ENCODE measurements at regions not wholly inside any gene's neighbourhood (a gene's known extent, or its start where the extent isn't known, plus 50 kb on each side); places are given as distances from the start of the nearest gene placed in this dataset.
"Not testable (repeated sequence)": the region's sequence is repeated elsewhere in the genome, so short reads cannot be mapped to it uniquely, and the experiment has no call there.

- no peak for DNase-seq
Observed at GRCh38 chr16:85204242-85205010, 92.2 kb upstream of the CIBAR2 start.

- DNase-seq = not testable (repeated sequence)
Observed at GRCh38 chr16:85205257-85205656, 93.0 kb upstream of the CIBAR2 start.

GRCh38 chr16:85205747-85206471, 93.6 kb upstream of the CIBAR2 start:
- DNase-seq = no peak

GRCh38 chr16:85206472-85207356, 94.4 kb upstream of the CIBAR2 start:
- DNase-seq = no peak

DNA sequence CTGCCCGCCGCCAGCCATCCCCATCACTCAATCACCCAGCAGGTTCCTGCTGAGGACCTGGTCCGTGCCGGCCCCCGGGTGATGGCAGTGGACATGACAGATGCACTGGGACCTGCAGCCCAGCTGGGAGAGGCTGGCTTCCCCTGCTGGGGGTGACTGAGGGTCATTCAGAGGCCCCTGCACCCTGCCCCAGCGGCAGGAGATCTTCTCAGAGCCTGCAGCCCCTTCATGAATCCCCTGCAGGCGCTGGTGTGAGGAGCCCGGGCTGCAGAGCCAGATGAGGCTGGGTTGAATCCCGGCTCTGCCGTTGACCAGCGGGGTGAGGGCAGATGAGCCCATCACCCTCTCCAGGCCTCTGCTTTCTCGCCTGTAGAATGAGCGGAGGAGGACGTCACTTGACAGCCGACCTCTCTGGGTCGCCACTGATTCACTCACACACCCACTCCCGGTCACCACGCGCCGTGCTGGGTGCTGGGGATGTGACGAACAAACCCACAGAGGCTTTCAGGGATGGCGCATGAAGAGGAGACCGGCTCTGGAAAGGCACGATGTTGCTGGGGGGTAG, 95.2 kb upstream of the CIBAR2 start:
- no peak for DNase-seq

GRCh38 chr16:85208181-85208580, 95.9 kb upstream of the CIBAR2 start:
- no peak for DNase-seq

- DNase-seq = no peak
Observed at GRCh38 chr16:85208643-85209520, 96.6 kb upstream of the CIBAR2 start.

GRCh38 chr16:85209526-85210121, 97.4 kb upstream of the CIBAR2 start:
- DNase-seq = no peak

DNA sequence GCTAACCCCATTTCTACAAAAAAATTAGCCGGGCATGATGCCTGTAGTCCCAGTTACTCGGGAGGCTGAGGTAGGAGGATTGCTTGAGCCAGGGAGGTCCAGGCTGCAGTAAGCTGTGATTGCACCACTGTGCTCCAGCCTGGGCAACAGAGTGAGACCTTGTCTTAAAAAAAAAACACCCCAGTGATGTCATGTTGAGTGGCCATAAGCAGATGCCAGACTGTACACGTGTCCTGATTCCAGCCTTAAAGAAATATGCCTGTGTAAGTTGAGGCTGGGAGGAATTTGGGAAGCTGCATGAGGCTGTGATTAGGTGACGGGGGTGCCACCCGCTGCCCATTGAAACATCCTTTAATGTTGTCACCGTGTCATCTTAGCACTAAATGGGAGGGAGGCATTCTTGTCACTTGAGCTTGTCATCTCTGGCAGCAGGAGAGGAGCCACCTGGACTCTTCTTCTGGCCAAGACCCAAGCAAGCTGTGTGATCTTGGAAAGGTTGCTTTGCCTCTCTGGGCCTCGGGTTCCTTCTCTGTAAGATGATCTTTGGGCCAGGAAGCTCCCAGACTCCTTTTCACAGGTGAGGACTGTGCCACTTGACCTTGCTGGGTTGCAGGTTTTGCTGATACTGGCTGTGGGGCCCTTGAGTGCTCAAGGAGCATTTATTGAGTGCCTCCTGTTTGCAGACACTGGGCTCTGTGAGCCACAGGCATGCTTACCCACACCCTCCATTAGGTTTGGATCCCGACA, 98.3 kb upstream of the CIBAR2 start:
- peak in 1 of 2 experiments; percentile 33 for DNase-seq

GRCh38 chr16:85211271-85211801, 99.1 kb upstream of the CIBAR2 start:
- no peak for DNase-seq

GRCh38 chr16:85213926-85214675, 101.8 kb upstream of the CIBAR2 start:
- DNase-seq = no peak

GRCh38 chr16:85215478-85216118, 103.3 kb upstream of the CIBAR2 start:
- DNase-seq = no peak

GRCh38 chr16:85216522-85217375, 104.5 kb upstream of the CIBAR2 start:
- DNase-seq = no peak

GRCh38 chr16:85220125-85220839, 108.0 kb upstream of the CIBAR2 start:
- DNase-seq = no peak

- no peak for DNase-seq
Observed at GRCh38 chr16:85220964-85221731, 108.9 kb upstream of the CIBAR2 start.

GRCh38 chr16:85221771-85222154, 109.5 kb upstream of the CIBAR2 start:
- DNase-seq = no peak

Measured in SW 1271 (cell line).